Stomach smooth muscle (tissue), 2 donors: ENCODE measurements at regions not wholly inside any gene's neighbourhood (a gene's known extent, or its start where the extent isn't known, plus 50 kb on each side); places are given as distances from the start of the nearest gene placed in this dataset.

Experiments
- H3K27ac ChIP-seq: one replicate; pipeline ENCODE4 v1.7.0; 2013; ENCODE audit warnings: mild to moderate bottlenecking, low read length, inconsistent platforms
- H3K27me3 ChIP-seq, 2 donors: one replicate each; pipeline ENCODE4 v1.7.0; 2013; ENCODE audit warnings: low read length in 2 of 2; ENCODE audit not compliant: insufficient read depth in 2 of 2, control insufficient read depth in 1 of 2
- H3K36me3 ChIP-seq, 2 donors: one replicate each; pipeline ENCODE4 v1.7.0; 2013; ENCODE audit warnings: low read length in 2 of 2; ENCODE audit not compliant: control insufficient read depth in 2 of 2, insufficient read depth in 2 of 2
- H3K4me1 ChIP-seq: one replicate; pipeline ENCODE4 v1.7.0; 2013; ENCODE audit warnings: low read length; ENCODE audit not compliant: control insufficient read depth, insufficient read depth
- H3K4me3 ChIP-seq, 2 donors: one replicate each; pipeline ENCODE4 v1.7.0; 2013; ENCODE audit warnings: low read length in 2 of 2
- H3K9ac ChIP-seq, 2 donors: one replicate each; pipeline ENCODE4 v1.7.0; 2013; ENCODE audit warnings: low read length in 2 of 2, mild to moderate bottlenecking in 1 of 2
- H3K9me3 ChIP-seq, 2 donors: one replicate each; pipeline ENCODE4 v1.7.0; 2013; ENCODE audit warnings: low read length in 2 of 2; ENCODE audit not compliant: control insufficient read depth in 2 of 2
- donor health status: healthy.
- donor health status: Pancreatic carcinoma.

DNA sequence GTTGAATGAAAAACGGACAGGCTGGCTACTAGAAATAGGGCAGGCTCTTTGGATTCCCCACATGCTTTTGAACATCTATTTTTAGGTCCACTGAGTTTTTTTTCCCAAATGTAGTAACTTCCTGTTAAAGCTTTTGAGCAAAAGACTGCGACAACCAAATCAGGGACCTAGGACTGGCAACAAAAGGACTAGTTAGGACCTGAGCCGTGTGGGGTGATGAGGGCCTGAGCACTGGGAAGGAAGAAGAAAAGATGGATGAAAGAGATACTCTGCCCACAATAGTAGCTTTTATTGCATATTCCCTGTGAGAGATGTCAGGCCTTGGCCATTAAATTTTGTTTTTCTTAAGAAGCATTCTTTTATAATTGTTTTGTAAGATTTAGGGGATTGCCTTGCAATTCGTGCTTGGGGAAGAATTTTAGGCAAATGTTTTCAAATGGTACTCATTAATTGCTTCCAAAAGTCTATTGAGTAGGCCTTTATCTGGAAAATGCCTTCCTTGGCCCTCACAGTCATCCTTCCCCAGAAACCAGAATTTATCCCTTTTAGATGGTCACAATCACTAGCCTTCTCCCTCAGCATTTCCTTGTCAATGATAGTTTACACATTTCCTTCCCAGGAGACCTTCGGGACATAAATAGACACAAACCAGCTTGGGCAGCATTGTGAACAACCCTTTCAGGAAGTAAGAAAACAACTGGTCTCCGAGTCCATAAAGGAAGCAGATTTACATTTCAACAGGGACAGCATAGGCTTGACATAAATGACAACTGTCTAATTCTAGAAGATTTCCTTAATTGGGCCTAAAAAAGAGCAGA lies 166.5 kb downstream of the RMI1 start:
- Histone ChIP-seq H3K4me1 (no peaks in the 10 kb centered on the region), H3K27ac (no peak overlapping the region), H3K36me3 (no peaks in the 10 kb centered on the region), H3K27me3 (peaks cover 14 to 19% of the 10 kb centered on the region in 2 donors), H3K9me3 (no peaks in the 10 kb centered on the region), H3K4me3 (no peak overlapping the region), H3K9ac (no peak overlapping the region)

DNA sequence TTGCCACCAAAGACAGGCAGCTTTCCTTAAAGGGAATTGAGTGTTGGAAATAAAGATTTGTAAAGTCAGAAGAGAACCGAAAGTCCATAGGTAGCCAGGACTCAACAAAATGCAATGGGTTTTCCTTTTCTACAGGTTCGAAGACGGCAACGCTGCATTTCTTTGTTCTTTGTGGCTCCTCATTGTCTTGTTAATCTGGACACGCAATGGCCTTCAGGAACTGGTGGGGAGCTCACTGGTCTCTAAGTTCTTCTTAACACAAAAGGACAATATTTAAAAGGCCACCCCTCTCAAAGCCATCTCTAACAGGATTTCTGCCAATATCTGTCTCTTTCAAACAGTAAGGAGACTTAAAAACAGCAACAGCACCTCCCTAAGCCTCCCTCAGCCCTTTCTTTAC lies 170.6 kb downstream of the RMI1 start:
- H3K4me1 ChIP-seq = no peaks in the 10 kb centered on the region
- H3K9ac ChIP-seq = no peak overlapping the region
- H3K36me3 ChIP-seq = no peaks in the 10 kb centered on the region
- no peaks in the 10 kb centered on the region for H3K9me3 ChIP-seq
- no peaks in the 10 kb centered on the region for H3K27me3 ChIP-seq
- H3K4me3 ChIP-seq = no peak overlapping the region
- H3K27ac ChIP-seq = no peak overlapping the region

DNA sequence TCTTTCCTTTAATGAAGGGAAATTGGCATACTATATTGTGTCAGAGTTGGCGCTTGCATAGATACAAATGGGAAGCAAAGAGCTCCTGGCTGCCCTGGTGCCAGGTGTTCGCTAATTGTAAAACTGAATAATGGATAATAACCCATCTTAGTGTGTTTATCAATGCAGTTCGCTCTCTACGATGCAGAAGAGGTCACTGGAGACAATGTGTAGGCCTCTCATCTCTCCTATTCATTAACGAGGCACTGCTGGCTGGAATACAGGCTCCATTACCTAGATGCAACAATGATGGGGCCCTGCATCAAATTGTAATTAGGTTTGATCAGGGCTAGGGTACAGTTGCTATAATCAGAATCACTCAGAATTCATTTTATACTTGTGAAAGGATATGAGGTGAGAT lies 171.0 kb downstream of the RMI1 start:
- Histone ChIP-seq H3K27me3 (no peaks in the 10 kb centered on the region), H3K4me3 (no peak overlapping the region), H3K36me3 (no peaks in the 10 kb centered on the region), H3K27ac (no peak overlapping the region), H3K9me3 (no peaks in the 10 kb centered on the region), H3K9ac (no peak overlapping the region), H3K4me1 (no peaks in the 10 kb centered on the region)

DNA sequence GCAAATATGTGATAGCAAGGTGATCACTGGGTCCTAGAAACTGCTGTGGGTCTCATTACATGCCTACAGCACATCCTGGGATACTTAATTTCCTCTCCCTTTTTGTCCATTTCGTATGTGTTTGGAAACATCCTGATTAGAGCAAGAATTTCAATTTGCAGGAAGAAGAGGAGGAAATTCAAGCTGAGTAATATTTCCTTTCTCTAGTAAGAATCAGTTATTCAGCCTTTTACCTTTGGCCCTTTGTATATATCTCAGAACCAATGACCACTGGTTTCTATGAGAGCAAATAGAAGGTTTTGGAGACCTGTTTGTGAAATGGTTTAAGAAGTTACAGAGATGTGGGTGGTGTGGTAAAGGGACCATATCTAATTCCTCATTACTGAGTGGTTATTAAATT lies 171.6 kb downstream of the RMI1 start:
- H3K36me3 ChIP-seq = no peaks in the 10 kb centered on the region
- H3K4me1 ChIP-seq = no peaks in the 10 kb centered on the region
- no peak overlapping the region for H3K27ac ChIP-seq
- H3K9ac ChIP-seq = no peak overlapping the region
- H3K4me3 ChIP-seq = no peak overlapping the region
- H3K27me3 ChIP-seq = no peaks in the 10 kb centered on the region
- no peaks in the 10 kb centered on the region for H3K9me3 ChIP-seq

DNA sequence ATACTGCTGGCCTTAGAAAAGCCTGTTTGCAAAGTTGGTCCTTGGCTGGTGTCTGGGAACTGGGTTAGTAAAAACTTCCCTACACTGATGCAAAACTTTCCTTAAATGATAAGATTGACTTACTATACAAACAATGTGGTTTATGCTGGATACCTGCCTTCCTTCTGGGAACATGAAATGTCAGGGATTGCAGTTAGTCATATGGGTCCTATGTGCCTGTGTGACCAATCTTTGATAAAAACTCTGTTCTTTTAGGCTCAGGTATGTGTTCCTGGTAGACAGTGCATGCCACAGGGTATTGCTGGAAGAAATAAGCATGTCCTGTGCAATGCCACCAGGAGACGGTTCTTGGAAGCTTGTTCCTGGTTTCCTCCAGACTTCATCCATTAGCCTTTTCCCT lies 173.3 kb downstream of the RMI1 start:
- H3K36me3 ChIP-seq = no peaks in the 10 kb centered on the region
- H3K4me1 ChIP-seq = no peaks in the 10 kb centered on the region
- H3K27ac ChIP-seq = no peak overlapping the region
- no peaks in the 10 kb centered on the region for H3K27me3 ChIP-seq
- H3K9me3 ChIP-seq = no peaks in the 10 kb centered on the region
- no peak overlapping the region for H3K4me3 ChIP-seq
- H3K9ac ChIP-seq = no peak overlapping the region

DNA sequence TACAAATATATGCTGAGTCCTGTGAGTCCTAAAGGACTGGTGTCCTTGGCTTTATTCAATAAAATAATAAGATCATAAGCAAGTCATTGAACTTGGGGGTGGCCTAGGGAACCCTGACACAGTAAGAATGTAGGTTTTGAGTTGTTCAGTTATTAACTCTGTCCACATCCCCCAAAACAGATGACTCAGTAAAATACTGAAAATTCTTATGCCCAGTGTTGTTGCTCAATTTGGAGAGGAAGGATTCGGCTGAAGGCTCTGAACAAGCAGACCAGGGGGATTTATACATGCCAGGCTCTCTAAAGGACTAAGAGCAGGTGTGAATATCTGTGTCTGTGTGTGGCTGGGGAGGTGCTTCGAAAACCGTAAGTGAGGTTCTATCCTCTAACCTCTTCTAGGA lies 173.7 kb downstream of the RMI1 start:
- no peak overlapping the region for H3K9ac ChIP-seq
- no peaks in the 10 kb centered on the region for H3K9me3 ChIP-seq
- H3K36me3 ChIP-seq = no peaks in the 10 kb centered on the region
- no peak overlapping the region for H3K27ac ChIP-seq
- no peak overlapping the region for H3K4me3 ChIP-seq
- H3K27me3 ChIP-seq = no peaks in the 10 kb centered on the region
- H3K4me1 ChIP-seq = no peaks in the 10 kb centered on the region

DNA sequence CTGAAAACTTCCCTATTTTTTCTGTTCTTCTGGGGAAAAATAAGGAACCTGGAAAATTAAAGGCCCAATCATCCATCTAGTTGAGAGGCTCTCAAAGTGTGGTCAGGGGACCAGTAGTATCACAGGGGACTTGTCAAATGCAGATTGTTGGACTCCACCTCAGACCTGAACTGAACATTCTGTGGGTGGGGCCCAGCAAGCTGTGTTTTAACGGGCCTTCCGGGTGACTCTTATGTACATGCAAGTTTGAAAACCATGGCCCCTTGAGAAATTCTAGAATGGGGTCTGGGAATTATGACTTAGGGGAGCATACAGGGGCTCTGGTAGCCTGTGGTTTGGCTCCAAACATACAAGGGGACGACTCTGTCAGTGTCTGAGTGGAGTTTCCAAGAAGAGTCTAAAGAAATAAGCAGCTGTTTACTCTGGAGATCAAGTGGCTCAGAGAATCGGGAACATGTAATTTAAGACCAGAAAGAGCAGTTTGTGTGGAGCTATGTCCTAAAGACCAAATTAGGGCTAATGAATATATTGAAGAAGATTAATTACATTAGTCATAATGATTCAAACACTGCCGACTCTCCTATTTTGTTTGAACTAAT lies 177.4 kb downstream of the SLC28A3 start:
- Histone ChIP-seq H3K36me3 (no peaks in the 10 kb centered on the region), H3K9ac (no peak overlapping the region), H3K4me1 (no peaks in the 10 kb centered on the region), H3K4me3 (no peak overlapping the region), H3K27me3 (no peaks in the 10 kb centered on the region), H3K27ac (no peak overlapping the region), H3K9me3 (no peaks in the 10 kb centered on the region)

DNA sequence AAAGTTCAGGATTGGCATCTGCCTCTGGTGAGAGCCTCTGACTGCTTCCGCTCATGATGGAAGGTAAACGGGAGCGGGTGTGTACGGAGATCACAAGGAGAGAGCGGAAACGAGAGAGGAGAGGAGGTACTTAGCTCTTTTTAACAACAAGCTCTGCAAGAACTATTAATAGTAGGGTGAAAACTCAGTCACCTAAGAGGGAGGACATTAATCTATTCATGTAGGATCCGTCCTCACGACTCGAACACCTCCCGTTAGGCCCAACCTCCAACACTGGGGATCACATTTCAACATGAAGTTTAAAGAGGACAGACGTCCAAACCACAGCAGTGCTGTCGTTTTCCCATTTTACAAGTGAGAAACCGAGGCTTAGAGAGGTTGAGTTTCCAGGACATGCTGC lies 173.7 kb downstream of the SLC28A3 start:
- Histone ChIP-seq H3K27ac (no peak overlapping the region), H3K4me3 (no peak overlapping the region), H3K9ac (no peak overlapping the region), H3K27me3 (no peaks in the 10 kb centered on the region), H3K36me3 (no peaks in the 10 kb centered on the region), H3K4me1 (peaks cover 10% of the 10 kb centered on the region), H3K9me3 (no peaks in the 10 kb centered on the region)

DNA sequence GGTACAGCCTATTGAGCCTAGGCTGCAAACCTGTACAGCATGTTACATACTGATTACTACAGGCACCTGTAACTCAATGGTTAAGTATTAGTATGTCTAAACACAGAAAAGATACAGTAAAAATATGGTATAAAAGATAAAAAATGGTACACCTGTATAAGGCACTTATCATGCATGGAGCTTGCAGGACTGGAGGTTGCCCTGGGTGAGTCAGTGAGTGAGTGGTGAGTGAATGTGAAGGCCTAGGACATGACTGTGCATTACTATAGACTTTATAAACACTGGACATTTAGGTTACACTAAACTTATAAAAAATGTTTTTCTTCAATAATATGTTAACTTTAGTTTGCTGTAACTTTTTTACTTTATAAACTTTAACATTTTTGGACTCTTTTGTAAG lies 171.3 kb downstream of the SLC28A3 start:
- Histone ChIP-seq H3K9me3 (no peaks in the 10 kb centered on the region), H3K4me3 (no peak overlapping the region), H3K36me3 (no peaks in the 10 kb centered on the region), H3K4me1 (peaks cover 10% of the 10 kb centered on the region), H3K9ac (no peak overlapping the region), H3K27ac (no peak overlapping the region), H3K27me3 (no peaks in the 10 kb centered on the region)

DNA sequence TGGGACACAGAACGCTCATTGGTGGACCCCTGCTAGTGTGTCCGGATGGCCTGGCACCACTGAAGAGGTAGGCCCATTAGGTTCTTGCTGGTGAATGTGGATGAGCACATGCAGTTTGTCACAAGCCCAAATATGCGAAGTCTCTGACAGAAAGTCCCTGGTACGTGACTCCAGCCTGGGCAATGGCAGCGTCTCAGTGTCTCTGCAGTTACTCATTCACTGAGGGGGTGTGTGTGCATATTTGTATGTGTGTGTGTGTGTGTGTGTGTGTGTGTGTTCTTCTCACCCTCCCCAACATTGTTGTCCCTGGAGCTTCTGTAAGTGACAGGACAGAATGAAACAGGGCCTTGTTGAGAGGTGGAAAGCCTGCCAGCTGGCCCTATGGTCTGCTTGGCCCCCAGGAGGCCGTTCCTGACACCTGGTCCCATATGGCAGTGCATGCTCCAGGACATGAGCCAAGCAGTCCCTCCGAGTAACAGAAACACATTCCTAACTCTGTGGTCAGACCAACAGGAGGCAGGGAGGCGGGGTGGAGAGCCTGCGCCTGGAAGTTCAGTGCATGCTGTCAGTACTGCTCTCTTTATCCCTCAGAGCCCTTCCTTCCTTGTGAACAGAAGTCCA lies 169.9 kb downstream of the SLC28A3 start:
- no peak overlapping the region for H3K9ac ChIP-seq
- no peaks in the 10 kb centered on the region for H3K36me3 ChIP-seq
- H3K27me3 ChIP-seq = no peaks in the 10 kb centered on the region
- H3K27ac ChIP-seq = peak overlapping the region; percentile 41
- peaks cover 10% of the 10 kb centered on the region for H3K4me1 ChIP-seq
- no peaks in the 10 kb centered on the region for H3K9me3 ChIP-seq
- H3K4me3 ChIP-seq = peak overlapping the region in 1 of 2 donors; percentile 29

DNA sequence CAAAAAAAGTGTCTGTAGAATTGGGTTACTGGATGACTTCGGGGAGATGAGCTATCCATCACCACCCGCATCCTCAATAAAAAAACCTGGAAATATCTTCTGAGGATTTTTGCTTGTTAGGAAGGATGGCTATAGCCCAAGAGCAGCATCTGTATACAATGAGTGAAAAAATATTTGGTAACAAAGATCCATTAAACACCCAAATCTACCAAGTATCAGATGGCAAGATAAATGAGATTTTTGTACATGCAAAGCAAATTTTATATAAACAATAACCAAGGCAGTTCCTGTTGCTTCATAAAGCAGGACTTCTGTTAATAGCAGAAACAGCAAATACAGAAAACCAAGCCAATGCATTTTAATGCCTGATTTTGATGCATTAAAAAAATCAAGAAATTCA lies 166.6 kb downstream of the SLC28A3 start:
- no peaks in the 10 kb centered on the region for H3K9me3 ChIP-seq
- H3K36me3 ChIP-seq = no peaks in the 10 kb centered on the region
- no peaks in the 10 kb centered on the region for H3K27me3 ChIP-seq
- H3K4me3 ChIP-seq = no peak overlapping the region
- H3K4me1 ChIP-seq = peaks cover 10% of the 10 kb centered on the region
- no peak overlapping the region for H3K9ac ChIP-seq
- H3K27ac ChIP-seq = no peak overlapping the region
